Neural cell (in vitro differentiated cells): ENCODE measurements at regions not wholly inside any gene's neighbourhood (a gene's known extent, or its start where the extent isn't known, plus 50 kb on each side); places are given as distances from the start of the nearest gene placed in this dataset.

Experiments
- H2AFZ ChIP-seq: fragments of 200-600, 300-800 bp; sonication (generic), shearing (Covaris generic); 2 replicates; pipeline ENCODE4 v1.6.0; 2014; ENCODE audit warnings: low read depth, mild to moderate bottlenecking, antibody characterized with exemption, low read length, moderate library complexity
- H3F3A ChIP-seq: fragments of 200-600 bp; shearing (Covaris generic); 2 replicates; pipeline ENCODE4 v1.6.1; 2016; ENCODE audit warnings: mild to moderate bottlenecking, moderate library complexity, mixed read lengths, antibody characterized with exemption, low read length; ENCODE audit not compliant: insufficient read depth, poor library complexity, severe bottlenecking
- H3K27ac ChIP-seq: fragments of 200-600, 300-800 bp; sonication (generic), shearing (Covaris generic); 2 replicates; pipeline ENCODE4 v1.5.1; 2014; ENCODE audit warnings: mild to moderate bottlenecking, low read length, moderate library complexity
- H3K27me3 ChIP-seq: fragments of 300-800, 200-600 bp; sonication (generic), shearing (Covaris generic); 2 replicates; pipeline ENCODE4 v1.6.0; 2014; ENCODE audit warnings: mild to moderate bottlenecking, low read depth, low read length, moderate library complexity; ENCODE audit not compliant: insufficient read depth
- H3K36me3 ChIP-seq: fragments of 300-800, 200-600 bp; sonication (generic), shearing (Covaris generic); 2 replicates; pipeline ENCODE4 v1.5.1; 2014; ENCODE audit warnings: mild to moderate bottlenecking, antibody characterized with exemption, low read length, moderate library complexity; ENCODE audit not compliant: insufficient read depth
- H3K4me2 ChIP-seq: fragments of 300-800, 200-600 bp; sonication (generic), shearing (Covaris generic); 2 replicates; pipeline ENCODE4 v1.6.0; 2014; ENCODE audit warnings: mild to moderate bottlenecking, low read length
- H3K4me3 ChIP-seq: fragments of 300-800, 200-600 bp; sonication (generic), shearing (Covaris generic); 2 replicates; pipeline ENCODE4 v1.5.1; 2014; ENCODE audit warnings: mild to moderate bottlenecking, low read length, moderate library complexity
- H3K79me2 ChIP-seq: fragments of 200-600 bp; shearing (Covaris generic); replicated peaks from 2 replicates; pipeline ENCODE4 v1.6.0; 2014; ENCODE audit warnings: mild to moderate bottlenecking, low read length, moderate library complexity; ENCODE audit not compliant: insufficient read depth
- H3K9ac ChIP-seq: fragments of 300-800, 200-600 bp; sonication (generic), shearing (Covaris generic); 2 replicates; pipeline ENCODE4 v1.6.1; 2016; ENCODE audit warnings: mild to moderate bottlenecking, low read length, mixed read lengths
- H3K9me2 ChIP-seq: fragments of 200-600 bp; shearing (Covaris generic); 2 replicates; pipeline ENCODE4 v1.6.1; 2016; ENCODE audit warnings: mild to moderate bottlenecking, low read length, mixed read lengths; ENCODE audit not compliant: insufficient read depth
- H3K9me3 ChIP-seq: fragments of 200-600, 300-800 bp; sonication (generic), shearing (Covaris generic); 2 replicates; pipeline ENCODE4 v1.6.1; 2016; ENCODE audit warnings: mild to moderate bottlenecking, mixed run types, low read length, moderate library complexity, mixed read lengths
- H4K20me1 ChIP-seq: fragments of 200-600 bp; shearing (Covaris generic); 2 replicates; pipeline ENCODE4 v1.6.1; 2016; ENCODE audit warnings: mild to moderate bottlenecking, mixed run types; ENCODE audit not compliant: insufficient read depth
- CTCF ChIP-seq: fragments of 450-650 bp; IDR thresholded peaks from 2 replicates; pipeline ENCODE4 v1.5.1; 2014; ENCODE audit warnings: antibody characterized with exemption, mild to moderate bottlenecking, moderate library complexity; ENCODE audit not compliant: poor library complexity, severe bottlenecking
- EP300 ChIP-seq: fragments of 450-650 bp; conservative IDR thresholded peaks from 2 replicates; pipeline ENCODE4 v1.6.1; 2014; ENCODE audit warnings: antibody characterized with exemption, mild to moderate bottlenecking, moderate library complexity; ENCODE audit not compliant: poor library complexity, severe bottlenecking
- EZH2 ChIP-seq: fragments of 200-600, 300-800 bp; shearing (Covaris generic), sonication (generic); IDR thresholded peaks from 2 replicates; pipeline ENCODE4 v1.6.1; 2014; ENCODE audit warnings: antibody characterized with exemption, low read length, borderline replicate concordance, mild to moderate bottlenecking; ENCODE audit not compliant: insufficient read depth, poor library complexity, severe bottlenecking
- MXI1 ChIP-seq: fragments of 450-650 bp; conservative IDR thresholded peaks from 2 replicates; pipeline ENCODE4 v1.6.1; 2014; ENCODE audit warnings: antibody characterized with exemption, mild to moderate bottlenecking; ENCODE audit not compliant: poor library complexity, severe bottlenecking
- POLR2AphosphoS5 ChIP-seq: IDR thresholded peaks from 2 replicates; pipeline ENCODE4 v1.6.1; 2012
- RAD21 ChIP-seq: fragments of 450-650 bp; conservative IDR thresholded peaks from 2 replicates; pipeline ENCODE4 v1.6.1; 2014; ENCODE audit warnings: antibody characterized with exemption, mild to moderate bottlenecking, moderate library complexity
- REST ChIP-seq: IDR thresholded peaks from 2 replicates; pipeline ENCODE4 v1.6.1; 2012; ENCODE audit warnings: borderline replicate concordance
- SMC3 ChIP-seq: fragments of 450-650 bp; conservative IDR thresholded peaks from 2 replicates; pipeline ENCODE4 v1.6.1; 2014; ENCODE audit warnings: antibody characterized with exemption, mild to moderate bottlenecking, moderate library complexity; ENCODE audit not compliant: poor library complexity
- TAF1 ChIP-seq: IDR thresholded peaks from 2 replicates; pipeline ENCODE4 v1.6.1; 2012; ENCODE audit warnings: low read depth

DNA sequence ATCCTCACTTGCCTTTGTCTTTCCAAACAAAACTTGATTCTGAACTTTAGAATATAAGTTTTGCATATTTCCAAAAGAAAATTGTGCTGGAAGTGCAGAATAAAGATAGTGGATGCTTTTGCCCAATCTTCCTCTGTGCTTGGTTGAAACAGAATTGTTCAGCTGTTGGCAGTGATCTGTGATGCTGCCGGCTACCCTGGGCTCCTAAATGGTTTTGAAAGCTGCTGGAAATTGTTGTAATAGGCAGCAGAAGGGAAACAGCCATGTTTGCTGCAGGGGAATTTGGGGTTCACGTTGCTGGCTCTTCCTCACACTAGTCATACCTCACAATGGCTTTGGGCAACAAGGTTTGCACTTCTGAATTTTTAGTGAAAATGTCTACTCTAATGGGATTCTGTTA, 398.0 kb downstream of the RAPGEF2 start:
- H4K20me1 ChIP-seq = no peaks in the 10 kb centered on the region
- H3K4me2 ChIP-seq = no peak overlapping the region
- H2AFZ ChIP-seq = no peak overlapping the region
- H3K27ac ChIP-seq = no peak overlapping the region
- no peaks in the 10 kb centered on the region for H3K27me3 ChIP-seq
- H3K4me3 ChIP-seq = no peak overlapping the region
- TF ChIP-seq CTCF = no peak
- no peak for TF ChIP-seq EP300
- TF ChIP-seq SMC3 = no peak
- no peak for TF ChIP-seq REST
- no peak for TF ChIP-seq EZH2
- no peak for TF ChIP-seq POLR2AphosphoS5
- no peak for TF ChIP-seq MXI1
- no peak for TF ChIP-seq RAD21
- no peak for TF ChIP-seq TAF1
- H3K9me3 ChIP-seq = no peaks in the 10 kb centered on the region
- no peaks in the 10 kb centered on the region for H3F3A ChIP-seq
- no peak overlapping the region for H3K9ac ChIP-seq
- H3K36me3 ChIP-seq = no peaks in the 10 kb centered on the region
- no peaks in the 10 kb centered on the region for H3K9me2 ChIP-seq
- H3K79me2 ChIP-seq = no peaks in the 10 kb centered on the region

- Histone ChIP-seq H4K20me1 (no peaks in the 10 kb centered on the region), H3F3A (no peaks in the 10 kb centered on the region), H3K27ac (no peak overlapping the region), H2AFZ (no peak overlapping the region), H3K27me3 (no peaks in the 10 kb centered on the region), H3K9me2 (no peaks in the 10 kb centered on the region), H3K4me3 (no peak overlapping the region), H3K79me2 (no peaks in the 10 kb centered on the region), H3K36me3 (no peaks in the 10 kb centered on the region), H3K9me3 (no peaks in the 10 kb centered on the region), H3K4me2 (no peak overlapping the region), H3K9ac (no peak overlapping the region)
- TF ChIP-seq REST = no peak
- no peak for TF ChIP-seq RAD21
- TF ChIP-seq EP300 = no peak
- TF ChIP-seq SMC3 = no peak
- no peak for TF ChIP-seq EZH2
- no peak for TF ChIP-seq TAF1
- no peak for TF ChIP-seq MXI1
- no peak for TF ChIP-seq POLR2AphosphoS5
- TF ChIP-seq CTCF = no peak
Measured at GRCh38 chr4:159503236-159504008, 400.5 kb downstream of the RAPGEF2 start.
